Cardiac muscle cell (in vitro differentiated cells and primary cell): ENCODE measurements at regions not wholly inside any gene's neighbourhood (a gene's known extent, or its start where the extent isn't known, plus 50 kb on each side); places are given as distances from the start of the nearest gene placed in this dataset.
A peak's percentile ranks its signal among the peaks of the same experiment; 100 is the strongest.

Experiments
- DNase-seq, 2 donors: peaks; one replicate each; pipeline versions ENCODE4 v3.0.0 to v3.0.0-alpha.2; 2010 to 2017; ENCODE audit warnings: low read depth in 1 of 2, low spot score in 1 of 2
- H3K27ac ChIP-seq: fragments of 200-600 bp; sonication (generic); 2 replicates; pipeline ENCODE4 v1.5.1; 2016
- H3K27me3 ChIP-seq: fragments of 200-600 bp; sonication (generic); 2 replicates; pipeline ENCODE4 v1.6.0; 2016; ENCODE audit warnings: control low read depth
- H3K36me3 ChIP-seq: fragments of 200-600 bp; sonication (generic); 2 replicates; pipeline ENCODE4 v1.5.1; 2016; ENCODE audit warnings: control low read depth
- H3K4me1 ChIP-seq: fragments of 200-600 bp; sonication (generic); 2 replicates; pipeline ENCODE4 v1.8.1; 2017; ENCODE audit warnings: low read depth, mild to moderate bottlenecking, mixed run types
- H3K4me3 ChIP-seq: fragments of 200-600 bp; sonication (generic); 2 replicates; pipeline ENCODE4 v1.5.1; 2016; ENCODE audit warnings: mild to moderate bottlenecking
- H3K9me3 ChIP-seq: fragments of 200-600 bp; sonication (generic); 2 replicates; pipeline ENCODE4 v1.5.1; 2017; ENCODE audit warnings: low read depth, mild to moderate bottlenecking, control low read depth
- CTCF ChIP-seq: IDR thresholded peaks from 2 replicates; pipeline ENCODE4 v1.5.1; 2012; ENCODE audit warnings: low read depth, mild to moderate bottlenecking, low read length

GRCh38 chr7:109532262-109532992, 962.8 kb downstream of the DNAJB9 start:
- Histone ChIP-seq H3K27ac (no peak overlapping the region), H3K9me3 (no peaks in the 10 kb centered on the region), H3K27me3 (no peaks in the 10 kb centered on the region), H3K4me3 (no peak overlapping the region), H3K36me3 (no peaks in the 10 kb centered on the region), H3K4me1 (no peaks in the 10 kb centered on the region)
- no peak for DNase-seq
- TF ChIP-seq CTCF: no peak

GRCh38 chr7:109545686-109546085, 976.0 kb downstream of the DNAJB9 start:
- no peak overlapping the region for H3K27ac ChIP-seq
- no peak for TF ChIP-seq CTCF
- H3K9me3 ChIP-seq: no peaks in the 10 kb centered on the region
- H3K27me3 ChIP-seq: no peaks in the 10 kb centered on the region
- peak in 1 of 2 donors; percentile 15 for DNase-seq
- H3K4me3 ChIP-seq: no peak overlapping the region
- no peaks in the 10 kb centered on the region for H3K36me3 ChIP-seq
- no peaks in the 10 kb centered on the region for H3K4me1 ChIP-seq

DNA sequence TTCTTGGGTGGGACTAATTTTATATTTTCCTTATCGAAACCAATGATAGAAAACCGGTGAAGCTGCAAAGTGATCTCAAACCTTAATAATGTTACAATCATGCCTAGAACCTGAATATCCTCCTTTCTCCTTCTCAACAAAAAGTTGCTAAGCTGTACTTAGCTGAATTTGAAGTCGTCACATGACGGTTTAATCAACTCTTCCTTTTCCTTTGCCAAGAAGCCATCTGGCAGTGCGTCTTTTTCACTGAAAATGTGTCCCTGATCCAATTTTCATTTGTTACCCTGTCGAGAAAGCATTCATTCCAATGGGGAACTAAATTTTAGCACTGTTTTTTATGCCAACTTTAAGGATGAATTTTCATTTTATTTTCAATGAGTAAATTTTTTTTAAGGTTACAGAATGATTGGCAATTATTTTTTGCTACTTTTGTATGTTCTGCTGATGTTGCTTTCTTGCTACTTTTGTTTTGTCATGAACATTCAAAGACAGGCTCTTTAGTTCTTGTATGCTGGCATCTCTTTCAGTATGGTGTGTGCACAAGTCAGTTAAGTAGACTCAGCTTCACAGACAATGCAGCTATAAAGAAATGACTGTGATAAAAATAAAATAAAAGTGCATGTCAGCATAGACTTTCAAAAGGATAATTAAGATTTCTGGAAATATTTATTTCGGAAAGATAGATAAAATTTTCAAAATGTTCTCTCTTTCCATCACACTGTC, 980.0 kb downstream of the DNAJB9 start:
- no peak for TF ChIP-seq CTCF
- Histone ChIP-seq H3K27me3 (no peaks in the 10 kb centered on the region), H3K9me3 (no peaks in the 10 kb centered on the region), H3K4me1 (no peaks in the 10 kb centered on the region), H3K36me3 (no peaks in the 10 kb centered on the region), H3K27ac (no peak overlapping the region), H3K4me3 (no peak overlapping the region)
- DNase-seq: peak in 1 of 2 donors; percentile 3

DNA sequence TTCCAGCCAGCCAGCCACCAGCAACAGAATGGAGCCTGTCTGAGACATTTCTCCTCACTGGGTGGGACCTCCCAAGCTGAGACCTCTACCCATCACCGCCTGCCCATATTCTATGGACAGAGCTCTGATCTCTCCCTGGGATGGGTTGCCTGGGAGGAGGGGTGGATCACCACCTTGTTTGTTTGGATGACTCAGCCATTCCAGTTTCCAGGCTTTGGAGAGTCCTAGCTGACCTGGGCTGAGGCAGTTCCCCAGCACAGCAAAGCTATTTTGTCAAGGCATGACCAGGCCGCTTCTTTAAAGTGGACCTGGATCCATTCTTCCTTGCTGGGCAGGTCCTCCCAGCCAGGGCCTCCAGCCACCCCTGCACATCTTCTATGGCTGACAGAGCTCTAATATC, 982.3 kb downstream of the DNAJB9 start:
- Histone ChIP-seq H3K4me3 (no peak overlapping the region), H3K36me3 (no peaks in the 10 kb centered on the region), H3K4me1 (no peaks in the 10 kb centered on the region), H3K27me3 (no peaks in the 10 kb centered on the region), H3K9me3 (no peaks in the 10 kb centered on the region), H3K27ac (no peak overlapping the region)
- DNase-seq: no peak
- no peak for TF ChIP-seq CTCF

GRCh38 chr7:109577265-109577664, 1007.6 kb downstream of the DNAJB9 start:
- no peak for TF ChIP-seq CTCF
- H3K27me3 ChIP-seq: no peaks in the 10 kb centered on the region
- no peak overlapping the region for H3K4me3 ChIP-seq
- H3K27ac ChIP-seq: no peak overlapping the region
- H3K36me3 ChIP-seq: no peaks in the 10 kb centered on the region
- no peaks in the 10 kb centered on the region for H3K4me1 ChIP-seq
- H3K9me3 ChIP-seq: no peaks in the 10 kb centered on the region
- no peak for DNase-seq
